GDM1 (cell line): ENCODE measurements at regions not wholly inside any gene's neighbourhood (a gene's known extent, or its start where the extent isn't known, plus 50 kb on each side); places are given as distances from the start of the nearest gene placed in this dataset.

ENCODE experiments used
- DNase-seq: peaks from one replicate; lab custom pipeline; 2025; lab: John Stamatoyannopoulos, UW

DNA sequence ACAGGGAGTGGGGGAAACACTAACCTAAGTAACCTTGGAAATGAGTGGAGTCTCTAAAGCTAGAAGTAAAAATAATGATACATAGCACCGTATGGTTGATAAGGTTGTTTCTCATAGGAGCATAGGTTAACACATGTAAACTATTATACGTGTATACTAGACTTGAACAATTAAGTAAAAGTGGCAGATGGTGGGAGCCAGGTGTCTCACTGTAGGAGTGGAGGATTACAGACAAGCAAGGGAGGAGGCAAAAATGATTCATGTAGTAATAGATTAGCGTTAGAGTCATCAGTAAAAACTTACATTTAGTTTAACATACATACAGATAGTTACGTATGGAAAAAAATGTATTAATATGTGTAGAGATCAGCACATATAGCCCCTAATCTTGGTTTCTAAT, 138.4 kb upstream of the DSCAM start:
- no peak for DNase-seq

DNA sequence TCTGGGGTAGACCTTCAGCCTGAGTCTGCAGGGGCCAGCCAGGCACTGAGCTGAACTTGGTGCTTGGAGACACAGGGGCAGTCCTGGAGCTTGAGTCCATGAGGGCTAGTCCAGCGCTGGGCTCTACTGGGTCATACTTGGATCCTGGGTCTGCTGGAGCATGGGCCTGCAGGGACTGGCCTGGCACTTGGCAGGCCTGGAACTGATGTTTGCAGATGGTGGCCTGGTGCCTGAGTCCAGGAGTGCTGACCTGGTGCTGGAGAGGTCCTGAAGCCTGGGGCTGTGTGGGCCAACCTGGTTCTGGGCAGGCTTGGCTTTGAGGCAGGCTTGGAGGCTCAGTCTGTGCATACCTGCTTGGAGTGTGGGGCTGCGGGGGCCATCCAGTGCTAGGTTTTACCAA, 143.4 kb upstream of the DSCAM start:
- no peak for DNase-seq

- DNase-seq, result no peak
Observed at GRCh38 chr21:40997831-40998230, 150.9 kb upstream of the DSCAM start.

DNA sequence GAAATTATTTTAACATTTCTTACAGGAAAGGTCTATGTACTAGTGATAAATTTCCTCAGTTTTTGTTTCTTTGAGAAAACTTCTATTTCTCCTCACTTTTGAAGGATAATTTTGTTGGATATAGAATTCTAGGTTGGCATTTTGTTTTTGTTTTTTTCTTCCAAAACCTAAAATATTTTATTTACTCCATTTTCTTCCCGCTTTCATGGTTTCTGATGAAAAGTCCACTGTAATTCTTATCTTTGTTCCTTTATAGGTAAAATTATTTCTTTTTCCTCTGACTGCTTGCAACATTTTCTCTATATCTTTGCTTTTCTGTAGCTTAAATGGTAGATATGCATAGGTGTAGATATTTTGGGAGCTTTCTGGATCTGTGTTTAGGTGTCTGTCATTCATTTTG, 153.9 kb upstream of the DSCAM start:
- no peak for DNase-seq

- no peak for DNase-seq
Observed at GRCh38 chr21:41006636-41007035, 159.7 kb upstream of the DSCAM start.

DNA sequence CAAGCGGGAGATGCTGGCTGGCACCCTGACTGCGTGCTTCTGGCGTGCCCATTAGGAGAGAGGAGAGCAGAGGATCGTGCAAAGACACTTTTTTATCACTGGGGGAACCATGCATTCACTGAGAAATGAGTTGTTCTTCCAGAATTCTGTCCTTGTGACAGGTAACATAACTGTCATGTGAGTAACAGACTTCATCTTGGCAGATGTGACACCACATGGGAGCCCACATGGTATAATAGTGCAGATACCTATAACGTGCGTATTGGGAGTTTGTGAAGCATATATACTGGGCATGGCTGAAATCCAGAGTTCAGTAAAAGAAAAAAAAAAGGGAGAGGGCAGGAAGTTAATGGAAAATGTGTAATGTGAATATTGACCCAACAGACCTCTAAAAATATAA, 159.6 kb upstream of the BACE2 start:
- no peak for DNase-seq

GRCh38 chr21:41008974-41009373, 159.0 kb upstream of the BACE2 start:
- no peak for DNase-seq

DNA sequence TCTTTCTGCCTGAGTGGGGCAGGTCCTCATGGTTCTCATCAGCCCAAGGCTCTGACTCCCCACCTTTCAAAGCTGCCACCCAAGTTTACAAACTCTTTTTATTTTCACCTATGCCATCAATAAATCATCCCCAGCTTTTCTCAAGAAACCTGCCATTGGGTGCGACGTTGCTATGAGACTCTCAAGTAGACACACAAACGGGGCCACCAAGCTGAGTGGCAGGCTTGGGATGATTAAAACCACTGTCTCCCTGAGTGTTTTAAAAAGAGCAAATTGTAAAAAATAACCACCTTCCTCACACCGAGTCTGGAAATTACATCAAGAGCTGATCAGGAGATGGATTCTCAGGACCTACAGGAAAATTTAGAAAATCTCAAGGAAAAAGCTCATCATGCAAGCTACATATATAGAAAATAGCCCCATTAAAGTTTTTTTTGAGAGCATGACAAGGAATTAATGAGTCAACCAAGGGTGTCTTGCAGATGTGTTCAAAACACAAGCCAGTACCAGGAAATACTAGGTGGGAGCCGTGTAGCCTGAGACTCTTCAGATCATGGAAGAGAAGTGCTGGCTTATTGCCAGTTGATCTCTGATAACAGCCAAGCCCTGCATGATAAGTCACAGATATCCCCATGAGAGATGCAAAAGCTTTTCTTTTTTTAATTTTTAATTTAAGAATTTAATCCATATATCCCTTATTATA, 158.4 kb upstream of the BACE2 start:
- DNase-seq, result no peak

DNA sequence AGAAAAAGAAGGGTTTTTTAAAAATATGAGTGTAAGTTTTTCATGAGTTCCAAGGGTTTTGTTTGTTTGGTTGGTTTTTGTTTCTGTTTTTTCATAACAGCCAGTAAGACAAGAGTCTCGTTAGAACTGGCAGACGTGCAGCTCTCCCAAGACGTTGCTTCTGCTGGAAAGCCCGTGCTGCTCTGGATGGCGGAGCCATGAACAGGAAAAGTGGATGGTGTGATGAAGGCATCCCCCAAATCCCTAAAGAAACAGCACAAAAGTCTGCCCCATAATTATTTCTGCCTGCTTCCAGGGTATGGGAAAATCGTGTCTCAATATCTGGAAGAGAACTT, 157.9 kb upstream of the BACE2 start:
- DNase-seq, result no peak

DNA sequence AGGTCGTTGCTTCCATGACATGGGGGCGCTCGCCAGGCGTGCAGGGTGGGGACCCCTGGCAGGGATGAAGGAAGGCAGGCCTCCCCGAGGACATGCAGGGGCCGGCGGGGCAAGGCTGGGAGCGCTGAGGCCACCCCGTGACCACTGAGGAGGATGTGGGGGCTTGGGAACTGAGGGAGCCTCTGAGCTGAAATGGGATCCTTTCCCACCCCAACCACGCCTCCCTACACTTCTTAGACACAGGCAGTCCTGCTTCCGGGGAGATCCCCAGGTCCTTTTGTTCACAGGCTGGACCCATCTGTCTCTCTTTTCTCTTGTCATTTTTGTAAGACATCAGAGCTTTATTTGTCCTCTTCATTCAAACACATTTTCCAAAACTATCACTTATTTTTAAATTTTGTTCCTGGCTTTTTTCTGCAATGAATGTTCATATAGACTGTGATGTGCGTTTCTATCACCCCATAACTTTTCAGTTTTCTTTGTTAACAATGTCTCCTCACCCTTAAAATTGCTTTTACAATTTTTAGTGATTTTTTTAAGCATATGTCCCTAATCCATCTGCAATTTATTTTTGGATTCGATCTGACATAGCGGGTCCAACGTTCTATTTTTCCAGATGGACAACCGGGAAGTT, 156.7 kb upstream of the BACE2 start:
- DNase-seq, result no peak

GRCh38 chr21:41011951-41012366, 156.0 kb upstream of the BACE2 start:
- DNase-seq, result no peak

DNA sequence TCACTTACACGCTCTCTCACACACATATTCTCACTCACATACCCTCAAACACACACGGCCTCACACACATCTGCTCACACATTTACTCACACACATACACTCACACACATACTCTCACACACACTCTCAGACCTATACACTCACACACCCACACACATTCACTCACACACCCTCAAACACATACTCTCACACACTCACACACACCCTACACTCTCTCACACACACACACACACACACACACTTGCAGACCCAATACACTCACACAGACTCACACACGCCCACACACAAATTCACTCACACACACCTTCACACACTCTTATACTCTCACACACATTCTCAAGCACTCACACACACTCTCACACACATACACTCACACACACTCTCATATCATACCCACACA, 155.5 kb upstream of the BACE2 start:
- DNase-seq, result no peak

GRCh38 chr21:41016472-41016871, 151.5 kb upstream of the BACE2 start:
- no peak for DNase-seq

DNA sequence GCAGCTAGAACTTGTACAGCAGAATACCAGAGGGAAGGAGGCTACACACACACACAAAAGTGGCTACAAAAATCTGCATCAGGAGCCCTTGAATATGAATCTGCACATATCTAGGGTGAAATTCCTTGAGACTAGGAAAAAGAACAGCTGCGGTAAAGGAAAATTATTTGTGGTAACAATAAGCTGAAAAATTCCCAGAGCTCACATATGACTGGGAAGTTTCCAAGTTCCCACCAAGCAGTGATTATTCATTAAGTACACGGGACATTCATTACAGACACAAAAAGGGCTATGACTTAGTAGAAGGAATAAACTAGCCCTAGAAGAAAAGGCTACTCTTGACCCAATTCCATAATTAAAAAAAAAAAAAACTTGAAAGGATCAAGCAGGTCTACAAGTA, 149.5 kb upstream of the BACE2 start:
- no peak for DNase-seq

DNA sequence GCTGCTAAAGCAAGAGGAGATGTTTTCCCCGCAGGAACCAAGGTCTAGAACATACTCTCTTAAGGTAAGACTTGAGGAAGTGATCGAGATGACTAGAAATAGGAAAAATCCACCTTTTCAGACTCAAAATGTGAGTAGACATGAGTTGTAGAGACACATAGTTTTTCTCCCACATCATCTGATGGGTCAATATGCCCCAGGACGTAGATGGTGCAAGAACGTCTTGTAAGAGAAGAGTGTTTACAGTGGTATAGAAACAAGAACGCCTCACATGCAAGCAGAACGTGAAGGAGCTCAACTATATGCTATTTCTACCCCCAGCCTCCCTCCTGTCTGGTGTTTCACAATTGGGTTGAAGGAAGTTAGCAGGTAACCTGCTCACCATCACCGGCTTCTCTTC, 144.0 kb upstream of the BACE2 start:
- DNase-seq, result no peak

GRCh38 chr21:41024341-41024740, 143.6 kb upstream of the BACE2 start:
- no peak for DNase-seq

DNA sequence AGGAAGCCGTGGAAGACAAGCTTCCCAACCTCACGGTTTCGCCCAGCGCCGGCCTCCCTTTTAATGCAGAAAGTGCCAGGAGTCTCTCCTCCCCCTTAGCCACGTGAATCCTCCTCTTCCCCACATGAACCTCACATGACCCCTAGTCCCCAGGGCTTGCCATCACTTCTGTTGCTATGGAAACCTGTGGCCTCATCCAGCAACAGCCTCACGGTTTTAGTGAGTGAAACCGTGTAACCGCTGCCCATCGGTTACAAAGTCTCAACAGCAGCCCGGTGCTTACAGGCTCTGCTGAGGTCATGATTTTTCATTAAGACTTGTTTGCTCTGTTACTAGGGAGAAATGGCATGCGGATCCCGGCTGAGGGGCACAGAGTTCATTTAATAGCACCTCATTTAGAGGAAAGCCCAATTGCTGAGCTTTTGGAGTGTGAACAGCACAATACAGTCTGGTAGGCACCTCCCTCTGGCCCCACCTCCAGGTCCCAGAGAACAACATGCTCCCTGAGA, 143.2 kb upstream of the BACE2 start:
- no peak for DNase-seq

DNA sequence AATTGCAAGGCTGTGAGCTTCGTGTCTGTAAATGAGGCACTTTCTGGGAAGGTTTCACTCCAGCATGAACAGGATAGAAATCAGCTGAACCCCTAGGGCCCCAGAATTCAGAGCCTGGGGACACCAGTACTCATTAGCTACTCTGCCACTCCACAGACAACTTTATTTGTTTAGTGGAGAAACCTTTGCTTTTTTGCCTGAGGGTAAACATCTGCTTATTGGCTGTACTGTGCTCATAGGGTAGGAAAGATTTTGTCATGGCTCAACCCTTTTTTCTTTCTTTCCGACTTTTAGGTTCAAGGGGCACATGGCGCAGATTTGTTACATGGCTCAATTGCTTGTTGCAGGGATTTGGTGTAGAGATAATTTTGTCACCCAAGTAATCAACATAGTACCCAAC, 138.4 kb upstream of the BACE2 start:
- no peak for DNase-seq

- no peak for DNase-seq
Observed at GRCh38 chr21:41031701-41032220, 136.2 kb upstream of the BACE2 start.

- DNase-seq, result no peak
Observed at GRCh38 chr21:41032541-41032940, 135.4 kb upstream of the BACE2 start.

DNA sequence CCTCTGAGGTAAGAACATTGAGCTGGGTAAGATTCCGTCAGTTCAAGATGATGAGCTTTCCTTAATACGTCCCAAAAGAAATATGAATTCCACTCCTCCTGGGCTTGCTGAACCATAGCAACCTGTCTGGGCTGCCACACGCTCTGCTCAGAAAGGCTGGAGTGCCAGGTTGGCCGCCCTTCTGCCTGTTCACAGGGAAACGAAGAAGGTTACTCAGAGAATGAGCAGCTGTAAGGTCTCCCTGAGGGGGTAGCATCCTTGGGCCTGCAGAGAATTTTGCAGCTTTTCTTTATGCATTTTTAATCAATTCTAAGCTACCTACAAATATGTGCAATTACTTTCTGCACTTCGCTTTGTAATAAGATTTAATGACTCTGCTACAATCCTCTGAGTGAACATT, 130.7 kb upstream of the BACE2 start:
- DNase-seq, result no peak

DNA sequence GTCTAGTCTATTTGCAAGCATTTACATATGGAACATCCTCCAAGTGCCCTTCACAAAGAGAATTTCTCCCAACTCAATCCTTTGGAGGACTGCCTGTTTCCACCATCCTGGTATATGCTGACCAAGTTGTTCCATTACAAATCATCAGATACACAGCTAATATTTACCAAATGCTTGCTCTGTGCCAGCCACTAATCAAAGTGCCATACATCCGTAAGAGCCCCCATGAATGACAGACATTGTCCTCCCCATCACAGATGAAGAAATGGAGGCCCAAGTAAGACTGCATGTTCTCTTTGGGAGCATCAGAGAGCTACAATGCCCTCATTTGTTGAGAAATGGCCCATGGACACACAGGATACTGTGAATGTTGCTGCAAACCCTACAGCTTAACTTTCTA, 130.0 kb upstream of the BACE2 start:
- DNase-seq, result no peak

- DNase-seq, result no peak
Observed at GRCh38 chr21:41043014-41043413, 124.9 kb upstream of the BACE2 start.
